Immature natural killer cell (primary cell): ENCODE measurements at regions not wholly inside any gene's neighbourhood (a gene's known extent, or its start where the extent isn't known, plus 50 kb on each side); places are given as distances from the start of the nearest gene placed in this dataset.
"Not testable (repeated sequence)": the region's sequence is repeated elsewhere in the genome, so short reads cannot be mapped to it uniquely, and the experiment has no call there.

Experiments
- DNase-seq, 3 donors: peaks; one replicate each; pipeline ENCODE4 v3.0.0; 2022; ENCODE audit warnings: mixed read lengths in 1 of 3
- H3K27ac Mint-ChIP-seq, 6 donors: one replicate each; pipeline ENCODE4 v1.8.0; 2020; ENCODE audit warnings: mixed read lengths in 6 of 6, mild to moderate bottlenecking in 5 of 6, inconsistent platforms in 4 of 6, moderate library complexity in 3 of 6
- H3K27me3 Mint-ChIP-seq, 3 donors: one replicate each; pipeline ENCODE4 v1.8.0; 2020 to 2021; ENCODE audit warnings: low read depth in 3 of 3, mild to moderate bottlenecking in 3 of 3, mixed read lengths in 3 of 3, moderate library complexity in 3 of 3, inconsistent platforms in 1 of 3
- H3K36me3 Mint-ChIP-seq, 3 donors: one replicate each; pipeline ENCODE4 v1.8.0; 2020; ENCODE audit warnings: mixed read lengths in 3 of 3, inconsistent platforms in 2 of 3, mild to moderate bottlenecking in 2 of 3
- H3K4me1 Mint-ChIP-seq, 2 donors: one replicate each; pipeline ENCODE4 v1.8.0; 2020; ENCODE audit warnings: inconsistent platforms in 2 of 2, mild to moderate bottlenecking in 2 of 2, mixed read lengths in 2 of 2, moderate library complexity in 1 of 2
- H3K4me3 Mint-ChIP-seq, 5 donors: one replicate each; pipeline ENCODE4 v1.8.0; 2020; ENCODE audit warnings: mild to moderate bottlenecking in 5 of 5, mixed read lengths in 5 of 5, inconsistent platforms in 3 of 5, moderate library complexity in 3 of 5
- H3K9me3 Mint-ChIP-seq, 6 donors: one replicate each; pipeline ENCODE4 v1.8.0; 2020; ENCODE audit warnings: mild to moderate bottlenecking in 6 of 6, mixed read lengths in 6 of 6, inconsistent platforms in 4 of 6, moderate library complexity in 3 of 6

DNA sequence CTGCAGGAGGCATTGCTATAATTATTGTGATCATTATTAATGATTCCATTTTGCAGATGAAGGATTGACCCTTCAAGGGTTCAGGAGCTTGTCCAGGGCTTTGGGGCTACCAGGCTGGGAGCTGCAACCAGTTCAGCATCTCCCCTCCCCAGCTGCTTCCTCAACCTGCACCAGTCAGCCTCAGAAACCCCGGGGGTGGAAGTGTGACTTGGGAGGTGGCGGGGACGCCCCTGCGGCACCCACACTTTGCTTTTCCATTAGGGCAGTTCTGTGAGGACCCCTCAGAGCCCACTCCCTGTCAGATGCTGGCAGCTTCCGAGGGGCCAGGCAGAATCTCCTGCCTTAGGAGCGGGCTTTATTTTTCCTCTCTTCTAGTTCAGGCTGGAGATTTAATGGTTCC, 85.6 kb downstream of the OLFM1 start:
- no peak overlapping the region for H3K4me3 Mint-ChIP-seq
- no peaks in the 10 kb centered on the region for H3K4me1 Mint-ChIP-seq
- no peak for DNase-seq
- no peaks in the 10 kb centered on the region for H3K36me3 Mint-ChIP-seq
- no peak overlapping the region for H3K27ac Mint-ChIP-seq
- H3K9me3 Mint-ChIP-seq = no peaks in the 10 kb centered on the region
- peaks cover 2 to 6% (median 4%) of the 10 kb centered on the region in 3 donors for H3K27me3 Mint-ChIP-seq

DNA sequence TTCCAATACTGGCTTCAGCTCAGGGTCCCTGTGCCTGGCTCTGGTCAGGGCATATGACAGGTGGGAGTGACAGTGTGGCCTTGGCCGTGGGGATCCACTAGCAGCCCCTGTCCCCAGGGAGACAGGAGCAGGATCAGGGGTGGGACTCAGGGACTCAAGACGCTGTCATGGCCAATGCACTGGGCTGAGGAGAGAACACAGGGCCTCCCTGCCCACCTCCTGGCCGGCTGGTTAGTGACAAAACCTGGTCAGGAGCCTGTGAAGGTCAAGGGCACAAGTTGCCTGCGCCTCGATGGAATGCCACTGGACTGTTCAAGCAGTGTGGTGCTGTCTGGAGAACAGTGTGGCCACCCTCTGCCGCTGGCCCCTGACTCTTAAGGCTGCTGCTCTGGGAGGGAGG, 86.8 kb downstream of the OLFM1 start:
- Mint-ChIP-seq H3K27ac (no peak overlapping the region), H3K27me3 (peaks cover 1 to 6% (median 4%) of the 10 kb centered on the region in 3 donors)

DNA sequence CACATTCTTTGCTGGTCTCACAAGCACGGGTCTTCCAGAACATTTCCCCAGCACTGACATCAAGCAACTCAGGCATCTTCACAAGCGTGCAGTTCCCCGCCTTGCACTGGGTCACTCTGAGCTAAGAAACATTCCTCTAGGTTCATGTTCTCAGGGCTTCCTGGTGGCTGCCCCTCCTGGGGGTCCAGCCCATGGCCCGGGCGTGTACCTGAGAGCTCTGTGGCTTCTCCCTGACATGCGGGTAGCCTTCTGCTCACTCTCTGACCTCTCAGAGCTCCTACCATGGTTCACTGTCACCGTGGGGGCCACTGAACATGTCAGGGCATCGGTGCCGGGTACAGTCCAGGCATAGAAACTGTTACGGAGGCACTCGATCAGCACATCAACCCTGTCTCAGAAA, 87.5 kb downstream of the OLFM1 start:
- Mint-ChIP-seq H3K27me3 (peaks cover 0 to 6% (median 4%) of the 10 kb centered on the region in 3 donors), H3K4me3 (no peak overlapping the region), H3K4me1 (no peaks in the 10 kb centered on the region), H3K36me3 (no peaks in the 10 kb centered on the region), H3K9me3 (no peaks in the 10 kb centered on the region), H3K27ac (no peak overlapping the region)
- DNase-seq = no peak

More for the DNA sequence above, 86.8 kb downstream of the OLFM1 start:
- H3K4me3 Mint-ChIP-seq = no peak overlapping the region
- no peaks in the 10 kb centered on the region for H3K4me1 Mint-ChIP-seq
- no peak for DNase-seq
- no peaks in the 10 kb centered on the region for H3K9me3 Mint-ChIP-seq
- no peaks in the 10 kb centered on the region for H3K36me3 Mint-ChIP-seq

DNA sequence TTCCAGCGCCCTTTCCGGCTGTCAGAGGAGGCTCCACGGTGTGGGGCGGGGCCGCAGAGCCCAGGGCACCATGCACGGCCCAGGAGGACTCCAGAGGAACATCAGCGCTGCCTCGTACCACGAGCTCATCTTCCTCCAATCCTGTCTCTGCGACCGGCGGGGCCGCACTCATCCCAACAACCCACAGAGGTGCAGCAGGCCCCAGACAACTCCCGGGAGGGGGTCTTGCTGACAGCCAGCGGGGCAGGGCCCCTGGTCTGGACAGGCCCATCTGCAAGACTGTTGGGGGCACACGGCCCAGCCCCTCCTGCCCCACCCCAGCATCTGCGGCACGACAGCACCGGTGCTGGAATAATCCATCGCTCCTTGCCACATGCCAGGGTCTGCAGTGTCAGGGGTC, 88.8 kb downstream of the OLFM1 start:
- H3K27me3 Mint-ChIP-seq = peaks cover 0 to 6% (median 4%) of the 10 kb centered on the region in 3 donors
- no peak overlapping the region for H3K27ac Mint-ChIP-seq
- DNase-seq = no peak
- H3K4me3 Mint-ChIP-seq = no peak overlapping the region
- H3K4me1 Mint-ChIP-seq = no peaks in the 10 kb centered on the region
- no peaks in the 10 kb centered on the region for H3K36me3 Mint-ChIP-seq
- H3K9me3 Mint-ChIP-seq = no peaks in the 10 kb centered on the region

DNA sequence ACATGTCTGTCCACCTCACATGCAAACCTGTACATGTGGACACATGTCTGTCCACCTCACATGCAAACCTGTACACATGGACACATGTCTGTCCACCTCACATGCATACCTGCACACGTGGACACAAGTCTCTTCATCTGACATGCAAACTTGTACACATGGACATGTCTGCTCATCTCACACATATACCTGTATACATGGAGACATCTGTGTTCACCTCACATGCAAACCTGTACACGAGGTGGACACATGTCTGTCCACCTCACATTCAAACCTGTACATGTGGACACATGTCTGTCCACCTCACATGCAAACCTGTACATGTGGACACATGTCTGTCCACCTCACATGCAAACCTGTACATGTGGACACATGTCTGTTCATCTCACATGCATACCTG, 90.1 kb downstream of the OLFM1 start:
- H3K36me3 Mint-ChIP-seq = not testable (repeated sequence)

DNA sequence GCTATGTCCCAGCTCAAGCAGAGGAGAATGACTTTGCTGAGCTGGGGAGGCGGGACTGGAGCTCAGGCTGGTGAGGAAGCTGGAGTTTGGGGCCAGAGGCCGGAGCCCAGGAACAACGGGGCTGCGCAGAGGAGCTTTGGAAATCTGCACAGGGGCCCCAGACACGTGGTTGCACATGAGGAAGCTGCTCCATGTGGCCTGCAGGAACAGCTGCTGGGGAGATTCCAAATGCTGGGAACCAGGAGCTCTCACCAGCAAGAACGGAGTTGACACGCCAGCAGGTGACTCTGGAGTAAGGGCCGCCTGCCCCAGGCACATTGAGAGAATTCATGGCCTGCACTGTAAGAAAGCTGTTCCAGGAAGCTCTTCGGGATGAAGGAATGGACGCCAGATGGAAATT, 91.0 kb downstream of the OLFM1 start:
- H3K4me3 Mint-ChIP-seq = no peak overlapping the region
- DNase-seq = no peak
- H3K9me3 Mint-ChIP-seq = no peaks in the 10 kb centered on the region
- no peaks in the 10 kb centered on the region for H3K36me3 Mint-ChIP-seq
- no peaks in the 10 kb centered on the region for H3K4me1 Mint-ChIP-seq
- no peak overlapping the region for H3K27ac Mint-ChIP-seq
- peaks cover 1 to 10% (median 4%) of the 10 kb centered on the region in 3 donors for H3K27me3 Mint-ChIP-seq

More for the DNA sequence above, 90.1 kb downstream of the OLFM1 start:
- not testable (repeated sequence) for H3K27me3 Mint-ChIP-seq, DNase-seq, H3K27ac Mint-ChIP-seq, H3K4me1 Mint-ChIP-seq, H3K4me3 Mint-ChIP-seq, H3K9me3 Mint-ChIP-seq

DNA sequence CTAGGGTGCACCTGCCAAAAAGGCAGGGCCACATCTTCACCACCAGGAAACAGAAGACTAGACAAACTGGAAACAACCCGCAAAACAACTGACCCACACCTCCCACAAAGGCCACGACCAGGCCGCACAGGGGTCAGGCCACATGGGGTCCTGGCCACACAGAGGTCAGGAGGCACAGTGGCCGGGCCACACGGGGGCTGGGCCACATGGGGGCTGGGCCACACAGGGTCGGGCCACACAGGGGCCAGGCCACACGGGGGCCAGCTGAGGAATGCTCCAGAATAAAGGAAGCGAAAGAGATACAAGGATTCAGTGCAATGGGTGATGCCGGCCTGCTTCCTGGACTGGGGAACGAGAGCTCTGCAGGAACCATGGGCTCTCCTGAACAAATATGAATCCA, 91.6 kb downstream of the OLFM1 start:
- H3K27me3 Mint-ChIP-seq = peaks cover 3 to 10% (median 4%) of the 10 kb centered on the region in 3 donors
- H3K9me3 Mint-ChIP-seq = no peaks in the 10 kb centered on the region
- H3K27ac Mint-ChIP-seq = no peak overlapping the region
- no peak for DNase-seq
- no peaks in the 10 kb centered on the region for H3K4me1 Mint-ChIP-seq
- H3K36me3 Mint-ChIP-seq = no peaks in the 10 kb centered on the region
- H3K4me3 Mint-ChIP-seq = no peak overlapping the region

DNA sequence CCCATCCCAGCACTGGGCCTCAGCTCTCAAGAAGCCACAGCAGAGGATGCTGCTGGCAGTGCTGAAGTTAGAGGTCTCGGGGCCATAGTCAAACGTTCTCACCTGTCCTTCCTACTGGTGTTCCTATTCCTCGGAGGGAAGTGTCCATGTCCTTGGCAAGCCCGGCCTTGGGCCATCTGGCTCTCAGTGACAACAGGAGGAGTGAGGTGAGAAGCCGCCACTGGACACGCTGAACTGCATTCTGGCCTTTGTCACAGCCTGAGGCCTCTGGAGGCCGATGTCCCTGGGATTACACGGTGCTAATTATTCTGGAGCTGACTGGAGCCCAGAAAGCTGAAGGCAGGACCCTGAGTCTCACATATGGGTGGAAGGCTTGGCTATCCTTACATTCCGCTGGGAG, 92.5 kb downstream of the OLFM1 start:
- H3K4me3 Mint-ChIP-seq = no peak overlapping the region
- no peak for DNase-seq
- no peaks in the 10 kb centered on the region for H3K36me3 Mint-ChIP-seq
- no peaks in the 10 kb centered on the region for H3K4me1 Mint-ChIP-seq
- no peaks in the 10 kb centered on the region for H3K9me3 Mint-ChIP-seq
- no peak overlapping the region for H3K27ac Mint-ChIP-seq
- H3K27me3 Mint-ChIP-seq = peaks cover 3 to 7% (median 3%) of the 10 kb centered on the region in 3 donors

DNA sequence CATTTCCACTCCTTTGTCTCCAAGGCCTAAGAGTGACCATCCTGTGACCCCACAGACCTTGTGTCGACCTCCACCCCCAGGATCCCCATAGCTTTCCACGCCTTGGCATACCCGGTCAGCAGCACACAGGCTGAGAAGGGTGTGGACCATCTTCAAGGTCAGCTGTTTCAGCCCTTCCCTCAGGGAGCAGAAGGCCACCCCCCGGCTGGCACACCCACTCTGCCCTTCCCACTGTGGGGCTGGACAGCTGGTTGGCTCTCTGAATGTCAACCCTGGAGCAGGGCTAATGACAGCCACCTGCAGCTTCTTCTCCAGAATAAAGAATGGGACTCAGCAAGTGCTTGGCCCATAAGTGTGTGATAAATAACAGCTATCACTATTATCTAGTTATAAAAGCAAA, 93.1 kb downstream of the OLFM1 start:
- H3K9me3 Mint-ChIP-seq = no peaks in the 10 kb centered on the region
- H3K4me3 Mint-ChIP-seq = no peak overlapping the region
- peaks cover 0 to 7% (median 3%) of the 10 kb centered on the region in 3 donors for H3K27me3 Mint-ChIP-seq
- no peak overlapping the region for H3K27ac Mint-ChIP-seq
- no peaks in the 10 kb centered on the region for H3K36me3 Mint-ChIP-seq
- DNase-seq = no peak
- no peaks in the 10 kb centered on the region for H3K4me1 Mint-ChIP-seq

DNA sequence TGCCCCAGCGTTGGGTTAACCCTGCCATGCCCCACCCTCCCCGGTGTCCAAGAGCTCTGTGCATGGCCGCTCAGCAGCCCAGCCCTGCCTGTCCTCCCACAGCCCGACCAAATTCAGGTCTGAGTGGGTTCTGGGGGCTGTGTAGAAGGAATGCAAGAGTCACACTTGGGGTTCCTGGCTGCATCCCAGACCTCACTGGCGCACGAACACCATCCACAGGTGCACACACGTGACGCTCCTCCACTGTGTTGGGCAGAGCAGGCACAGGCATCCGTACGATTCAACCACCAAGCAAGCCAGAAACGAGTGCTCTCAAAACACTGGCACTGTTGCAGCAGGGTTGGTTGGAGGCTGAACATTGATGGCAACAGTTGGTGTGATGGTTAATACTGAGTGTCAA, 93.9 kb downstream of the OLFM1 start:
- no peaks in the 10 kb centered on the region for H3K36me3 Mint-ChIP-seq
- no peak for DNase-seq
- no peaks in the 10 kb centered on the region for H3K4me1 Mint-ChIP-seq
- H3K4me3 Mint-ChIP-seq = no peak overlapping the region
- H3K9me3 Mint-ChIP-seq = no peaks in the 10 kb centered on the region
- peaks cover 0 to 4% (median 3%) of the 10 kb centered on the region in 3 donors for H3K27me3 Mint-ChIP-seq
- H3K27ac Mint-ChIP-seq = no peak overlapping the region

DNA sequence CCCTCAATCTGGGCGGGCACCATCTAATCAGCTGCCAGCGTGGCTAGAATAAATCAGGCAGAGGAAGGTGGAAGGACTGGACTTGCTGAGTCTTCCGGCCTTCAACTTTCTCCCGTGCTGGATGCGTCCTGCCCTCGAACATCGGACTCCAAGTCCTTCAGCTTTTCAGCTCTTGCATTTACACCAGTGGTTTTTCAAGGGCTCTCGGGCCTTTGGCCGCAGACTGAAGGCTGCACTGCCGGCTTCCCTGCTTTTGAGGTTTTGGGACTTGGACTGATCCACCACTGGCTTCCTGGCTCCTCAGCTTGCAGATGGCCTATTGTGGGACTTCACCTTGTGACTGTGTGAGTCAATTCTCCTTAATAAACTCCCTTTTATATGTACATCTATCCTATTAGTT, 94.4 kb downstream of the OLFM1 start:
- not testable (repeated sequence) for H3K4me3 Mint-ChIP-seq, H3K4me1 Mint-ChIP-seq, H3K9me3 Mint-ChIP-seq, H3K27ac Mint-ChIP-seq, H3K36me3 Mint-ChIP-seq, DNase-seq, H3K27me3 Mint-ChIP-seq

DNA sequence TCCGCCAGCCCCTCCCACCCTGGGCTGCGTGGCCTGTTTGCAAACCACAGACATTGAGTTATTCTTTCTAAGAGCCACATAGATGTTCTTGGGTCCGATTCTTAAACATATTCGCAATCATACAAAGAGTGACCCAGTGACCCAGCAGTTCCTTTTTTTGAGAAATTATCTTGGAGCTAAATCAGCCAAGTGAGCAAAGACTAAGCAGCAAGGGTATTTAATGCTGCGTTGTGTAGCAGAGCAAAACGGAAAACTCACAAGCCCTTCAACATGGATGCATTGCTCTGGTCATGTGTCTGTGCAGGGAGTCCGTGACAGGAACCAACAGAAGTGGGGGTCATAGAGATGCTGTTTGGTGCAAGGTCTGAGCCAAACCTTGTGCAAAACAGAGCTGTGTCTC, 95.6 kb downstream of the OLFM1 start:
- Mint-ChIP-seq H3K27me3 (peaks cover 0 to 5% (median 4%) of the 10 kb centered on the region in 3 donors), H3K4me1 (no peaks in the 10 kb centered on the region), H3K27ac (no peak overlapping the region), H3K9me3 (no peaks in the 10 kb centered on the region), H3K4me3 (no peak overlapping the region), H3K36me3 (no peaks in the 10 kb centered on the region)
- no peak for DNase-seq

DNA sequence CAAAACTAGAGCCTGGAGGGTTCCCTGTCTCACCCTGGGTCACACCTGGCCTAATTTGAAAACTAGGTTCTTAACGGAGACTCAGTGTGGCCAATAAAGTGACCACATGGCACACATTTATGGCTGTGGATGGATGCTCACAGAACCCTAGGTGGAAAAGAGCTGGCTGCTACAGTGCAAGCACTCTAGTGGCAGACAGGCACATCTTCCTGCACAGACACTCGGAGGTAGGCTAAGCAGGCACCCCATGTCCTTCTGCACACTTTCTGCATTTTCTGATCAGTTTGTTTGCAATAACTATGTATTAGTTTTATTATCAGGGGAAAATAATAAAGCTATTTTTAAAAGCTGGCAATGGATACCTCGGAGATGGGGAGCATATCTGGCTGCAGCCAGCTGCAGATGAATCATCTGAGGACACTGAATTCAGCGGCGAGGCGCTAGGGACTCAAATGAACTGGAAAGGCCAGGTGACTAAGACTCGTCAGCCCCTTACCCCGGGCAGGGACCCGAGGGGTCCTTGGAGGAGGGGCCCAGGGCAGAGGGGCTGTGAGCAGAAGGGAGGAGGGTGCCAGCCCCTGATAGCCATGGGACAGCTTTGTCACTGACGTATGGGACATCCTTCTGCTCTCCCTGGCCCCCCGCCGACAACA, 96.2 kb downstream of the OLFM1 start:
- Mint-ChIP-seq H3K9me3 (no peaks in the 10 kb centered on the region), H3K36me3 (no peaks in the 10 kb centered on the region), H3K4me3 (no peak overlapping the region)

DNA sequence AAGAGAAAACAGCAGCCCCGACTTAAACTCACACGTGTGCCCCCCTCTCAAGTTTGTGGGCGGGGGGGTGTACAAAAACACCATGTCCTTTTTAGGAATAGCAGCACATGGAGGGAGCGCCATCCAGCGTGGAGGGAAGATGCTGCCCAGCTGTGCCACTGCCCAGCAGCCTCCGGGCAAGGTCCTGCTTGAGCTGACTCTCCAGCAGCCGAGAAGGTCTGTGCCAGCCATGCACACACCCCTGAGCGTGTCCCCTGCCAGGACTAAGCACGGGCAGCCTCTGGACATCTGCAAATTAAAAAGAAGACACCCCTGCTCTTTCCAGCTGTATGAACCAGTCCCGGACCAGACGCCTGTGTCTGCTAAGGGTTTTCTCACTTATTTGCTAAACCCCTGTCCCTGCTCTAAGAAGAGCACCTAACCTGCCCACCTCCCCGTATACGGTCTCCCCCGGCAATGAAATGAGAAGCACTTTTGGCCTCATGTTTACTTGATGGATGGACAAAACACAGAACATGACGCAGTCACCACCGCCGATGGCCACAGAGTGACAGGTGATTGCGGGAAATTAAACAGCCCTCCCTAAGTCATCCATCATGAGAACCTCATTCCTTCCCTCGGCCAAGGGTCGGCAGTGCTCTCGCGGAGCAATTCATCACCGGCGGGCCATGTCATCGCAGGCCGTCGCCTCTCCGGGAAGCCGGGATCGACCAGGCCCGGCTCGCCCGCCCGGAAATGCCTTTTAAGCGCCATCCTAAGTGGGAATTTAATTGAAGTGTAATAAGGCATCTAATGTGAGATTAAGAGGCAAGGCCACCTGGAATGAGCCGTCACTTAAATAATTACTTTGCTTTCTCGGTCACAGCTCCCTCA, 96.9 kb downstream of the OLFM1 start:
- Mint-ChIP-seq H3K4me1 (no peaks in the 10 kb centered on the region), H3K9me3 (no peaks in the 10 kb centered on the region), H3K27ac (no peak overlapping the region), H3K27me3 (peaks cover 0 to 6% (median 4%) of the 10 kb centered on the region in 3 donors), H3K4me3 (no peak overlapping the region), H3K36me3 (no peaks in the 10 kb centered on the region)
- DNase-seq = no peak

More for the DNA sequence above, 96.2 kb downstream of the OLFM1 start:
- DNase-seq = no peak
- peaks cover 0 to 6% (median 4%) of the 10 kb centered on the region in 3 donors for H3K27me3 Mint-ChIP-seq
- H3K27ac Mint-ChIP-seq = no peak overlapping the region
- H3K4me1 Mint-ChIP-seq = no peaks in the 10 kb centered on the region
